ENCODE measurements at regions not wholly inside any gene's neighbourhood (a gene's known extent, or its start where the extent isn't known, plus 50 kb on each side); places are given as distances from the start of the nearest gene placed in this dataset.
"Not testable (repeated sequence)": the region's sequence is repeated elsewhere in the genome, so short reads cannot be mapped to it uniquely, and the experiment has no call there.

GRCh38 chr20:29496767-29497166, 1760.7 kb upstream of the DEFB115 start:
- DNase-seq (ENCODE audit: extremely low spot score); H3K4me1 ChIP-seq (ENCODE audit: insufficient read depth); H3K27ac ChIP-seq (ENCODE audit: low read depth); H3K4me3 ChIP-seq (ENCODE audit: low read depth, low read length); H3K36me3 ChIP-seq (ENCODE audit: insufficient read depth): not testable (repeated sequence)
- WGBS = 44% methylated on average over 27 of the region's 27 CpGs

GRCh38 chr20:29497261-29497671, 1760.2 kb upstream of the DEFB115 start:
- Histone ChIP-seq H3K36me3 (ENCODE audit: insufficient read depth) (no peaks in the 10 kb centered on the region), H3K4me3 (ENCODE audit: low read depth, low read length) (no peak overlapping the region), H3K27ac (ENCODE audit: low read depth) (no peak overlapping the region), H3K4me1 (ENCODE audit: insufficient read depth) (no peaks in the 10 kb centered on the region)
- 43% methylated on average over 39 of the region's 39 CpGs for WGBS
- DNase-seq (ENCODE audit: extremely low spot score) = no peak

DNA sequence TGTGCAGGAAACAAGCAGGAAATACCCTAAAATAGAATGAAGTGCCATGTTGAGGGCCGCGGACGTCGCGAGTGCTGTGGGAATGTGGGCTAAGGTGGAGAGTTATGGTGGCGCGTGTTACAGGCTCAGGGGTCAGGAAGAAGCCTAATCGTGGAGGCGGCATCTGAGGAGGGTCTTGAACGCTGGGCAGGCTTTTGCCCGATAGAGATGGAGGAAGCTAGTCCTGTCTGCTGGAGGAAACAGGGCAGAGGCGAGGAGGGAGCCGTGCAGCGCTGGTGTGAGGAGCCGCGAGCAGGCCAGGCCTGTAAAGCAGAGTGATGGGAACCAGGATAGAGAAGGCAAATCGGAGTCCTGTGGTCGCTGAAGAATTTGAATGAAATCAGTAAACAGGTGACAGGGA, 1759.8 kb upstream of the DEFB115 start:
- not testable (repeated sequence) for H3K4me1 ChIP-seq (ENCODE audit: insufficient read depth); H3K27ac ChIP-seq (ENCODE audit: low read depth); H3K4me3 ChIP-seq (ENCODE audit: low read depth, low read length); H3K36me3 ChIP-seq (ENCODE audit: insufficient read depth); DNase-seq (ENCODE audit: extremely low spot score)
- 55% methylated on average over 18 of the region's 18 CpGs for WGBS

- H3K27ac ChIP-seq (ENCODE audit: low read depth); DNase-seq (ENCODE audit: extremely low spot score); H3K4me1 ChIP-seq (ENCODE audit: insufficient read depth); H3K4me3 ChIP-seq (ENCODE audit: low read depth, low read length); H3K36me3 ChIP-seq (ENCODE audit: insufficient read depth): not testable (repeated sequence)
- 40% methylated on average over 3 of the region's 3 CpGs for WGBS
Observed at GRCh38 chr20:29500738-29501137, 1756.7 kb upstream of the DEFB115 start.

- WGBS = 69% methylated on average over 13 of the region's 13 CpGs
- not testable (repeated sequence) for DNase-seq (ENCODE audit: extremely low spot score)
Observed at GRCh38 chr20:29514634-29515033, 1742.8 kb upstream of the DEFB115 start.

DNA sequence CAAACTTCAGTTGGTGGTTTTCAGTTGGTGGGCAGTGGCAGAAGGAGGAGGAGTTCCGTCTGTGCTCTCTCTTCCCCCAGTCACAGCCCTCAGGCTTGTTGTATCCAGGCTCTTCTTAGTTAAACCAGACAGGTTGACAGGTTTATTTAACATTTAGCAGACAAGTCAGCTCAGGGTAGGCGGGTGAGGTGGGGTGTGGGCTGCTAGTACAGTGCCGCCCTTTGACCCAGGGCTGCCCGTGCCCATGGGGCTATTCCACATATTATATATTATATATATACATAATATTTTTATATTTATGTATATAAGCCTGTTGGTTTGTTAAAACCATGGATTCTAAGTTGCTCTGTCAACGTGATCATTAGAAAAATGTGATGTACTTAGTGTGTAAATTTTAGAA, 1740.6 kb upstream of the DEFB115 start:
- H3K4me1 ChIP-seq (ENCODE audit: insufficient read depth); H3K4me3 ChIP-seq (ENCODE audit: low read depth, low read length); DNase-seq (ENCODE audit: extremely low spot score); H3K27ac ChIP-seq (ENCODE audit: low read depth); H3K36me3 ChIP-seq (ENCODE audit: insufficient read depth): not testable (repeated sequence)
- 52% methylated on average over 5 of the region's 5 CpGs for WGBS

More at GRCh38 chr20:29514634-29515033, 1742.8 kb upstream of the DEFB115 start:
- H3K36me3 ChIP-seq (ENCODE audit: insufficient read depth); H3K4me1 ChIP-seq (ENCODE audit: insufficient read depth); H3K4me3 ChIP-seq (ENCODE audit: low read depth, low read length); H3K27ac ChIP-seq (ENCODE audit: low read depth): not testable (repeated sequence)

- H3K27ac ChIP-seq (ENCODE audit: low read depth); H3K4me1 ChIP-seq (ENCODE audit: insufficient read depth); H3K36me3 ChIP-seq (ENCODE audit: insufficient read depth); H3K4me3 ChIP-seq (ENCODE audit: low read depth, low read length); DNase-seq (ENCODE audit: extremely low spot score): not testable (repeated sequence)
- WGBS = 44% methylated on average over 5 of the region's 5 CpGs
Observed at GRCh38 chr20:29519610-29520241, 1737.7 kb upstream of the DEFB115 start.

DNA sequence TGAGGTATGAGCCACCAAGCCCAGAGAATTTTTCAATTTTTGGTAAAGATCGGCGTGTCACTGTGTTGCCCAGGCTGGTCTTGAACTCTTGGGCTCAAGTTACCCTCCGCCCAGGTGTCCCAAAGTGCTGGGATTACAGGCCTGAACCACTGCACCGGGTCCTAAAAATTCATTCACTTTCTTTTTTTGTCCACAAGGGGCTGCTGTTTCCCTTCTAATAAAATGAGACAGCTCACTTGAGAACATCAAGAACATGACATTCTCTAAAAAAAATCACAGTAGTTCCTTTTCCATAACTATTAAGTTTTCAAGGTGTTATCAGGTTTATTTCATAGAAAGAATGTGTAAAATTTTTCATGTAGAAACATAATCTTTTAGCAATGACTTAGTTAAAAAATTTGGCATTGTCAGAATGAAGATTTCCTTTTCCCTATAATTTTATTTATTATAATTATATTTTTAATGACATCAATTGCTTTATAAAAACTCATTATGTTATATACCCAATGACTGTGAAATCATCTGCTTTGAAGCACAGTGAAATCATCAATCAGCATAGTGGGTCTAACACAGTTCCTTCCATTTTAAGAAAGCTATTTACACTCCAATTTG, 1723.8 kb upstream of the DEFB115 start:
- H3K27ac ChIP-seq (ENCODE audit: low read depth); H3K36me3 ChIP-seq (ENCODE audit: insufficient read depth); DNase-seq (ENCODE audit: extremely low spot score); H3K4me3 ChIP-seq (ENCODE audit: low read depth, low read length); H3K4me1 ChIP-seq (ENCODE audit: insufficient read depth): not testable (repeated sequence)
- WGBS = 44% methylated on average over 4 of the region's 4 CpGs

- DNase-seq (ENCODE audit: extremely low spot score); H3K4me3 ChIP-seq (ENCODE audit: low read depth, low read length); H3K27ac ChIP-seq (ENCODE audit: low read depth); H3K4me1 ChIP-seq (ENCODE audit: insufficient read depth); H3K36me3 ChIP-seq (ENCODE audit: insufficient read depth): not testable (repeated sequence)
- WGBS = 43% methylated on average over 44 of the region's 44 CpGs
Observed at GRCh38 chr20:29566901-29567635, 1690.4 kb upstream of the DEFB115 start.

- WGBS = 33% methylated on average over 23 of the region's 23 CpGs
- H3K4me3 ChIP-seq (ENCODE audit: low read depth, low read length); H3K4me1 ChIP-seq (ENCODE audit: insufficient read depth); H3K36me3 ChIP-seq (ENCODE audit: insufficient read depth); DNase-seq (ENCODE audit: extremely low spot score); H3K27ac ChIP-seq (ENCODE audit: low read depth): not testable (repeated sequence)
Observed at GRCh38 chr20:29567671-29568070, 1689.8 kb upstream of the DEFB115 start.

DNA sequence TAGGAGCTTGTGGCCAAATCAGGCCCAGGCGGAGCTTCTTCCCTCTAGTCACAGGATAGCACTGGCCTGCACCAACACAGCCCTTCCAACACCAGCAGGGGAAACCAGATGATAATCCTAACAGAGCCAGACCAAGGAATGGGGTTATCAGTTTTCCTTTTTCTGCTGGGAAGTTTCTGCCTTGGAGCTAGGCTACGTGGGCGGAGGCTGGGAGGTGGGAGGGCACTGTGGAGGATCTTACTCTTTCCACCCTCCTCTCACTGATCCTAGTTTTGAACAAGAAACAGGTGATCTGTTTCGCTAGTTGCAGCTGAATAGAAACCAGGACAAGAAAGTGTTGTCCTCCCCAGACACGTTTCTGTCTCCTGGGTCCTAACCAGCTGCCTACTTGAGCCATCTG, 1687.3 kb upstream of the DEFB115 start:
- H3K4me3 ChIP-seq (ENCODE audit: low read depth, low read length); H3K36me3 ChIP-seq (ENCODE audit: insufficient read depth); DNase-seq (ENCODE audit: extremely low spot score); H3K27ac ChIP-seq (ENCODE audit: low read depth); H3K4me1 ChIP-seq (ENCODE audit: insufficient read depth): not testable (repeated sequence)
- WGBS = 60% methylated on average over 5 of the region's 5 CpGs

DNA sequence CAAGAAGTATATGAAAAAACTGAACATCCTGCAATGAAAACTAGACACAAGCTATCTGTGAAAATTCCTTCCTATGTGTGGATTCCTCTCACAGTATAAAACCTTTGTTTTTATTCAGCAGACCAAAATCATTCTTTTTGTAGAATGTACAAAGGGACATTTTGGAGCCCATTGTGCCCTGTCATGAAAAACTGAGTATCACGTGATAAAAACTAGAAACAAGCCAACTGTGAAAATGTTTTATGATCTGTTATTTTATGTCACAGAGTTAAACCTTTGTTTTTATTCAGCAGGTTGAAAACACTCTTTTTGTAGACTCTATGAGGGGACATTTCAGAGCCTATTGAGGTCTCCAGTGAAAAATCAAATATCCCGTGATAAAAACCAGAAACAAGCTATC, 1667.9 kb upstream of the DEFB115 start:
- not testable (repeated sequence) for DNase-seq (ENCODE audit: extremely low spot score); H3K27ac ChIP-seq (ENCODE audit: low read depth); H3K4me3 ChIP-seq (ENCODE audit: low read depth, low read length); H3K36me3 ChIP-seq (ENCODE audit: insufficient read depth); H3K4me1 ChIP-seq (ENCODE audit: insufficient read depth)
- 75% methylated on average over 2 of the region's 2 CpGs for WGBS

DNA sequence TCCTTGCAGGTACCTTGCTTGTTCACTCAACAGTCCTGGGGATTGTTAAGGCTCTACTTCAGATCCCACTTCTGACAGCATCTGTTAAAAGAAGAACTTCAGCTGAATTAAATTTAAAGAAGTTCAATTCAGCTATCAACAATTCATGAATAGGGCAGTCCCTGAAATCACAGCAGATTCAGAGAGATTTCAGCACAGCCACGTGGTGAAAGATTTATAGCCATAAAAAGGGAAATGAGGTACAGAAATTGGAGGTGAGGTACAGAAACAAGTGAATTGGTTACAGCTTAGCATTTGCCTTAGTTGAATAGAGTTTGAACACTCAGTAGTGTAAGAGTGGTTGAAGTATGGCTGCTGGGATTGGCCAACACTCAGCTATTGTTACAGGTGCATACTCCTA, 1653.3 kb upstream of the DEFB115 start:
- not testable (repeated sequence) for H3K4me3 ChIP-seq (ENCODE audit: low read depth, low read length); H3K4me1 ChIP-seq (ENCODE audit: insufficient read depth); H3K36me3 ChIP-seq (ENCODE audit: insufficient read depth); DNase-seq (ENCODE audit: extremely low spot score); H3K27ac ChIP-seq (ENCODE audit: low read depth)
- 10% methylated on average over 1 of the region's 1 CpG for WGBS

DNA sequence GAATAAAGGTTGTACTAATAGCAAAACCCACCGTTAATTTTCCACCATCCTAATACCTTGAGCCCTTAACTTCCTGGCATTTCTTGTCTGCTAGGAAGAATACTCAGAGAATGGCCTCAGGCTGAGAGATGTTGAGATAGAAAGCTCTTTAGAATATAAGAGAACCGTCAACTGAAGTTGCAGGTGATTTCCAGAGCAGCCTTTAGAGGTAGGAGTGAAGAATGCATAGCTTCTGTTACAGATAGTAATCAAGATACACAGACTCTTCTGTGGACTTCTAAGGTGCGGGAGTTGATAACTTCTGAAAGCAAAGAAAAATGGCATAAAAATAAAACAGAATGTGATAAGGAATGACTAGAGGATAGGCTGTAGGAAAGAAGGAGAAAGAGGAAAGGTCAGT, 1651.3 kb upstream of the DEFB115 start:
- DNase-seq (ENCODE audit: extremely low spot score) = not testable (repeated sequence)

More for the DNA sequence above, 1651.3 kb upstream of the DEFB115 start:
- not testable (repeated sequence) for H3K36me3 ChIP-seq (ENCODE audit: insufficient read depth); H3K4me3 ChIP-seq (ENCODE audit: low read depth, low read length); H3K27ac ChIP-seq (ENCODE audit: low read depth); H3K4me1 ChIP-seq (ENCODE audit: insufficient read depth)
- WGBS = 64% methylated on average over 3 of the region's 3 CpGs

Data from urinary bladder (tissue), 3 donors.